GM18520 (cell line): ENCODE measurements at regions not wholly inside any gene's neighbourhood (a gene's known extent, or its start where the extent isn't known, plus 50 kb on each side); places are given as distances from the start of the nearest gene placed in this dataset.

Source experiments
- ATAC-seq: cut with Tn5 transposase; IDR thresholded peaks from one replicate; pipeline ENCODE4 v1.9.1; 2021; ENCODE audit not compliant: unreplicated experiment

DNA sequence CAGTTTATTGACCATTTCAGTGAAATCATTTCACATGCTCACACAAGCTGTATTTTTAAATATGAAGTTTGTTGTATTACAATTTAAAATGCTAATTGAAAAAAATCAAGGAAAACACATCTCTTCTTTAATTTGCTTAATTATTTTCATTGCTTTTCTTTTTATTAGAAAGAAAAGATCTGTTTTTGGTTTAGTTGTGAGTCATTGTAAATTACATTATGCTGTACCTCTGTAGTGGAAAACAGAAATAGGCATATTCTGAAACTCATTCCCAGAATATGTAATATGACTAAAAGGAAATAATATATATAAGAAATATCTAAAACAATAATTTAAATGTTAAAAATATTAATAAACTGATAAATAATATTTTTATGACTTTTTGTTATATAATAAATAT, 161.9 kb downstream of the HGF start:
- no peak for ATAC-seq

GRCh38 chr7:81606078-81606863, 163.6 kb downstream of the HGF start:
- no peak for ATAC-seq

- no peak for ATAC-seq
These were observed 164.4 kb downstream of the HGF start for GRCh38 chr7:81605493-81605892.

DNA sequence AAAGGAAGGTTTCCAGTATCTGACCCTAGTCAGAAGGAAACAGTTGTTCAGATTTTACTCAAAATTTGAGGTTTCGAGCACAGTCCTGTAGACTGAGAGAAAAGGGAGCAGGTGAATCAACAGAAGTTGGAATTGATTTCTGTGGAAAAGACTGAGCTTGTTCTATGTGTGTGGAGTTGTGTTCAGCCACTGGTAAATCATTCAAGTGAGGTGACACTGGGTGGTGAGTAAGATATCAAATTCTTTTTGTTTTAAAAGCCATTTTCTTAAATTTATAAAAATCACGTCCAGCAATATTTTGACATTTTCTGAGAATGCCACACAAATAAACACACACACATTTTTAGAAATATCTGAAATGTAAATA, 165.1 kb downstream of the HGF start:
- no peak for ATAC-seq

DNA sequence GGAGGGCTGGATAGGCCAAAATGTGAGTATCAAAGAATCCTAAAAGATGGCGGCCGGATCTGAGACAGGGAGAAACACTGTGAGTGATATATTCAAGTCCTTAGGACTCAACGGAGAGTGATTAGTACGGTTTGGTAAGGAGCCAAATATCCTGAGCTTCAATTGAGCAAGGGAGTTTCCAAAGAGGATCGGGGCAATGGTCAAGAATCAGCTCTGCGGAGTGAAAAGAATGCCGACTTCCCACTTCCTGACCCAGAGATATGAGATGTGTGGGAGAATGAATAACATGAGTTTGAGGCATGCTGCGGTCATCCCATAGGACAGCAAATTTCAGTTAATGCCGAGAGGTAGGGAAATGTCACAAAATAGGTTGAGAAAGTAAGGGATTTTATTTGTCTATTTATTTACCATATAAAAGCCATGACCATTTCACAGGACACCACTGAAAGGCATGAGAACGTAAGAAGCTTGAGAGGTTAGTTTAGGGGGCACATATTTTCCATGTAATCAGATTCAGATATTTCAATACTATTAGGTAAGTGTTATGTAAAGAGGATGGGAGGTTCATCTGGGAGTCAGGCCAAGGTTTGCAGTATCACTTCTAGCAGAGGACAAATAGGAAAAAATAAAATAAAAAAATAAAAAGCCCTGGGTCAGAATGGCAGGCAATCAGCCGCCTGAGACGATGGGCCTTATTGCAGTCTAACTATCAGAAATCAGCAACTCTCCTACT, 165.6 kb downstream of the HGF start:
- ATAC-seq, result no peak

DNA sequence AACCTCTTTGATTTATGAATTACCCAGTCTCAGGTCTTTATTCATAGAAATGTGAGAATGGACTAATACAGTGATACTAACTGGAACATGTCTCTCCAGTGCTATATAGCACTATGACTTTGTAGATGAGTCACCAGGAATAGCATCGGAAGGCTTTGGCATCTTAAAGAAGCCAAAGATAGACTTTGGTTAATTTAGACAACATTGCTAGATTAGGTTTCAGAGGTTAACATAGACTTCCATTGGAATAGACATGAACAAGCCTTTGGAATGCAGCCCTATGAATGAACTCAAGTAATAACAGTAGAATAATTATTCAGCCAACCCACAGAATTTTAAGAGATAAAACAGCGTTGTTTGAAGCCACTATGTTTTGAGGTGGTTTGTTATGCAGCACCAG, 169.2 kb downstream of the HGF start:
- no peak for ATAC-seq

DNA sequence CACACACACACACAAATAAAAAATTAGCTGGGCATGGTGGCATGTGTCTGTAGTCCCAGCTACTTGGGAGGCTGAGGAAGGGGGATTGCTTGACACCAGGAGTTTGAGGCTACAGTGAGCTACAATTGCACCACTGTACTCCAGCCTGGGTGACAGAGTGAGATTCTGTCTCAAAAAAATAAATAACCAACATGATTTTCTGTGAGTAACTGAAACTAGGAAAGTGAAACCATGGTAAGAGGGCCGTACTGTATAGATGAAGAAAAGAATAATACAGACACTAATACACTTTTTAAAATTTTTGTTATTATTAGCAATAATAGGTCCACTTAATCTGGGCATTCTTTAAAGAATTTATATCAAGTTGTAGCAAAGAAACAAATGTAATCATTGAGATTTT, 170.9 kb downstream of the HGF start:
- ATAC-seq, result no peak

DNA sequence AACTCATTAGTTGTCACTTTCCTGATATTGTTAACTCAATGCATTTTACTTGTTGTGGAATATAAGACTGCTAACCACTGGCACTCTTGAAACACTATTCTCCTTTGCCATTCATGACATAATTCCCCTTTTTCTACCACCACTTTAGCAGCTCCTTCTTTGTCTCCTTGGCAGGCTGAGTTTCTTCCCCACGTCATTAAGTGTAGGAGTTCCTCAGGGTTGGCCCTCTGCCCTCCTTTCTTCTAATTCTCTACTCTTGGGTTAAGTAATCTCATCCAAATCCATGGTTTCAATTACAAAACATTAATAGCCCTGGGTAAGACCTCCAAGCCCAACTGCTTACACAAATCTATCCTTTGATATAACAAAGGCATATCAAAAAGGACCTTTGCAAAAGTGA, 175.1 kb downstream of the HGF start:
- no peak for ATAC-seq

DNA sequence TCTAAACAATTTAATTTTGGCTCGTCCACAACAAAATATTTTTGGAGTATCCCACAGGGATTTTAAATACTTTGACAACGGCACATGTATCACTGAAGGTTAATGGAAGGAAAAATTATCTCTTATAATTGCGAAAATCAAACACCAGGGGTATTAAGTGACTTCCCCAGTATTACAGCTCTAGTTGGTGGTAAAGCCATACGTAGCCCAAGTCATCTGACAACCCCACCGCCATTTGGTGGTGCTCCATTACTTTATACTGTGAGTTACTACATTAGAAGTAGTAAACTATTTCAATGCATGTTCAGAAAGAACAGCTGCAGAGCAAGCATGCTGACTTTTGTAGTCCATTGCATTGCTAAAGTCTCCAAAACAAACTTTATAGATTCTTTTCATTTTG, 179.7 kb downstream of the HGF start:
- ATAC-seq, result no peak

GRCh38 chr7:81584667-81585066, 185.2 kb downstream of the HGF start:
- ATAC-seq, result no peak

DNA sequence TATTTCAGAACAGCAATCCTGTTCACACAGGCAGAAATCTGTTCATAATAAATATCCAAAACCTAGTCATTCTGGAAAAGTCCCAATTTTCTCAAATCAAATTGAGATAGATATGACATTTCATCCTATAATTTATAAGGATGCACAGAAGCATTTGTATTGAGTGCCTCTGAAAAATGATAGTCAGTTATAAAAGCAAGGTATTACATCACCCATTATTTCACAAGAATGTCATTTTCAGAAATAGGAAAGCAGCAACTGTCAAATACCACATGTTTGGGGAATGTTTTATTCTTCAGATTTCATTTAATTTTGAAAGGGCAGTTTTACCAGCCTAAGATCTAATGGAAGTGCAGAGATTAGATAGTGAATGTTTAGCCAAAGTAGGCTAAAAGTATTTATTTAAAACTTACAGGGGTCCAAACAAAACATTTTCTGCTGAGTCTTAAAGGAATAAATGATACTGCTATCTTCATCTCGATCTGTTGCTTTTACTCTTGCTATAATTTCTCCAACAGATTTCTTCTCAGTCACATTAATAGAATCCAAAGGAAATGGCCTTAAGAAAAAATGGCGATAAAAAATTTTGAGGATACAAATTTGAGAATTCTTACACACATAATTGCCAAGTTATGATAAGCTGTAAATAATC, 185.8 kb downstream of the HGF start:
- ATAC-seq, result no peak

GRCh38 chr7:81583090-81583489, 186.8 kb downstream of the HGF start:
- no peak for ATAC-seq

DNA sequence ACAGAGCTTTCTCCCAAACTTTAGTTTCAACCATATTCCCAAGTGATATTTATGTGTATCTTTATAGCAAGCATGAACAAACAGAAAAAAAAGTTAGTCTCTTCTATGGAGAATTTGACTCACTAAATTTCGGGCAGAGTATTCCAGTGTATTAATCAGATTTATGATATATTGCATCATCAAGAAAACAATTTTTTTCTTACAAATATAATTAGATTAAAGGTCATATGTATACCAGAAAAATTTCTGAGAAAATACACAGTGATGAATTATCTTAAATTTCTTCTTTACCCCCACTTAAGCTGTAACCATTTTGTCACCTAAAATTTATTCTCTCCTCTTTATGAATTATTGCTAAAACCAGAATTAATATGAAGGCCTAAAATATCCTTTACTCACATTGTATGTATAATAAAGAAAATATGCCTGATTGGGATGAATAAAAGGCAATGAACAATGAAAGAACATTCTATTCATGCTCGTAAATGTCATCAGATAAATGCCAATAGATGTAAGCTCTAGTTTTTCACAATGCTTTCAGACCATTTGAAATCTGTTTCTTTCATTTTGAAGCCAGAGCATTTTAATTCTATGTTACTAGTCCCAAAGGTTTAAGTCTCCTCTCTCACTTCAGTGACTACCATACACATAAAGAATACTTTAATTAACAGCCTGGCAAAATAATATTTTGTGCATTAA, 192.1 kb downstream of the HGF start:
- ATAC-seq, result no peak

DNA sequence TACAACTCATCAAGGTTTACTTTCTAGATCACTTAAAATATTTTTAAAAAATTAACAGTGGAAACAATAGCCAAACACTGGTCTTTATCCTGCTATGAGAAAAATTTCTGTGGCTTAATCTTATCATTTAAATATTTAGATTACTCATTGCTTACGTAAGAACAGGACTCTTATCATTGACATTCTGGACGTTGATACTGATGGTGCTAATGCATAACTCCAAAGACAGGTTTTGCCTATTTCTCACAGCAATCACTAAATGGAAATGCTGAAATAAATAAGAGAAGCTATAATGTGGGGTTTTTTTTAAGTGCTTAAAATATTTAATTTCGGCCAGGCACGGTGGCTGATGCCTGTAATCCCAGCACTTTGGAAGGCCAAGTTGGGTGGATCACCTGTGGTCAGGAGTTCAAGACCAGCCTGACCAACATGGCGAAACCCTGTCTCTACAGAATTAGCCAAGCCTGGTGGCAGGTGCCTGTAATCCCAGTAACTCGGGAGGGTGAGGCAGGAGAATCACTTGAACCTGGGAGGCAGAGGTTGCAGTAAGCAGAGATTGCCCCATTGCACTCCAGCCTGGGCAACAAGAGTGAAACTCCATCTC, 195.0 kb downstream of the HGF start:
- ATAC-seq, result no peak

DNA sequence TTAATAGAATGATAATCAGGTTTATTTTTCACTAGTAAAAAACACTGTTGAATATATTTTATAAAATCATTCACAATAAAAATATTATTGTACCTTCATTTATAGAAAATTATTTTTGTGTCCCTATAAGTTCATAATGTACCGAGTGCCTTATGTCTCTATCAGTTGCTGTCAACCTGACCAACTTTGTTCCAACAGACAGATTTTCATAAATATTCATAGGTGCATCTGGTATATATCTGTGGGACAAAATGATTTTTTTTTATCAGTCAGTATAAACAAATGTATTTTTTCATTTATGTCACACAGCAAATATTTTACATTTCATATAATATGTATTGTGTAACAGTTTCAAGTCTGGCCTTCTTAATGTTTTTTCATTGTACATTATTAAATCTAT, 195.9 kb downstream of the HGF start:
- ATAC-seq, result no peak

GRCh38 chr7:81573128-81573527, 196.7 kb downstream of the HGF start:
- ATAC-seq, result no peak

- ATAC-seq, result no peak
These were observed 207.3 kb downstream of the HGF start for GRCh38 chr7:81562581-81562980.

DNA sequence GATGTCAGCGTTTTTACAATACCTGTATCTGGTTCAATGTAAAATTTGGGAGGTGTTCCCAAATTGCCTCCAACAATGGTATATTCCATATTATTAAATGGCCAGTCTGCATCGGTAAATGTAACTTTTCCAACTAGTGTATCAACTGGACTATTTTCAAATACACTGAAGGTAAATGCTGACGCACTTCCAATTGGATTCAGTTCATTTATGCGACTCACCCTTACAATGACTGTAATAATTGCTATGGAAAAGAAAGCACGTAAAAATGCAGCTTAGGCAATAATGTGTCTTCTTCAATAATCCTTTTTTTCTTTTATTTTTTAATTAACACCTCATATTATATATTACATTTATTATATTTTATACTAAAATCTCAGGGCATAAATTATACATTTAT, 209.1 kb downstream of the HGF start:
- ATAC-seq, result no peak

DNA sequence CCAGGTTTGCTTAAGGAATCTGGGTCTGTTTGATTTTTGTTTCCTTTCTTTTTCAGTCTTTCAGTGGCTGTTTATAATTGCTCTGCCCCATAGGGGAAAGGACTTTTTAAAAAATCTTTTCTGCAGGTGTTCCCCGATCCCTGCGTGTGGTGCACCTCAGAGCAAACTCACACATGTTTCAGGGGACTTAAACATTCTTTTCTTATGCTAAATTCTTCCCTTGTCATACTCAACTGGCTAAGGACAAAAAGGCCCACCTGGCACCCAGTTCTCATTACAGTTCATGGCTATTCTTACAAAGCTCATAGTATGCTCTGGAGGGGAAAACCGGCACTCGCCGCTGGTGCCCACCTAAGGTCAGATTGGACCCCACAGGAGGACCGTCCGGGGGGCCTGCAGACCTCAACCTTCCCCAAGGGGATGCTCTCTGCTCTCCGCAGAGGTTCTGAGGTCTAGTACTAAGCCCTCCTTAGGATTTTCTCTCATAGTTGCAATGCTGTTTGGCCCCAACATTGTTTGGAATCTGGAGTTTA, 220.3 kb downstream of the HGF start:
- ATAC-seq, result no peak

DNA sequence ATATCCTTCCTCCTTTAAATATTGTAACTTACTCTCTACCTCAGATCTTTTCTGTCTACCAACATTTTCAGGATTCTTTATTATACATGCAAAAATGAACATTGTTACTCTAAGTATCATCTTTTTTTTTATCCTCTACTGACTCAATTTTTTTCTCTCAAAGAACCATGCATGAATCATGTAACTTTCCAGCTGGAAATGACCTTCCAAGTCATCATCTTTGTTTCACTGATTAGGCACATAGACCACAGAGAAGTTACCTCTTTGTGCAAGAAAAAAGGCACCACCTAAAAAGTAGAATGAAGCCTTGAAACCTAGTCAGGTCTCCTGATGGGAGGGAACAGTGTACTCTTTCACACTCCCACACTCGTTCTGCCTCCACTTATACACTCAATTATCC, 234.9 kb downstream of the HGF start:
- no peak for ATAC-seq

GRCh38 chr7:81534446-81534845, 235.4 kb downstream of the HGF start:
- ATAC-seq, result no peak
